IMR-90 (cell line): ENCODE measurements at regions not wholly inside any gene's neighbourhood (a gene's known extent, or its start where the extent isn't known, plus 50 kb on each side); places are given as distances from the start of the nearest gene placed in this dataset.

Source experiments
- ATAC-seq: fragments of 200-7000 bp; cut with Tn5 transposase; 2 replicates; pipeline ENCODE4 v1.9.1; 2020; ENCODE audit warnings: low read depth, mild to moderate bottlenecking, moderate library complexity
- BruUV-seq: library from RNA; stranded (reverse); fragments of 400-500 nt; replicated peaks from 2 replicates; lab custom pipeline; 2021; lab: Mats Ljungman, UMichigan
- CTCF ChIA-PET: fragments of 300-600 bp; formaldehyde crosslinking; extraction: SDS; loops from one replicate; lab custom pipeline; 2021; ENCODE audit warnings: antibody characterized with exemption; lab: Yijun Ruan, JAX
- POLR2A ChIA-PET: fragments of 300-600 bp; sonication (Branson Sonifier 250); formaldehyde crosslinking; loops from one replicate; lab custom pipeline; 2022; ENCODE audit warnings: antibody characterized with exemption; ENCODE audit not compliant: unreplicated experiment; lab: Charles Lee
- DNase-seq: peaks from one replicate; pipeline ENCODE4 v3.0.0; 2013
- H2AFZ ChIP-seq: replicated peaks from 2 replicates; pipeline ENCODE3; 2013; ENCODE audit warnings: low read length, mild to moderate bottlenecking; ENCODE audit not compliant: poor library complexity
- H2AK5ac ChIP-seq: 2 replicates; pipeline ENCODE4 v1.6.1; 2013; ENCODE audit warnings: low read depth, low read length, inconsistent platforms
- H2AK9ac ChIP-seq: replicated peaks from 2 replicates; pipeline ENCODE3; 2013; ENCODE audit warnings: mild to moderate bottlenecking, low read depth, low read length, moderate library complexity; ENCODE audit not compliant: poor library complexity
- H2BK120ac ChIP-seq: 2 replicates; pipeline ENCODE4 v1.6.1; 2013; ENCODE audit warnings: low read depth, low read length, inconsistent platforms
- H2BK15ac ChIP-seq: 3 replicates; pipeline ENCODE4 v1.6.1; 2013; ENCODE audit warnings: low read depth, low read length, inconsistent platforms
- H2BK20ac ChIP-seq: 2 replicates; pipeline ENCODE4 v1.6.1; 2013; ENCODE audit warnings: low read depth, mild to moderate bottlenecking, inconsistent platforms, low read length, moderate library complexity
- H2BK5ac ChIP-seq: 2 replicates; pipeline ENCODE4 v1.6.1; 2013; ENCODE audit warnings: mild to moderate bottlenecking, low read depth, low read length, inconsistent platforms; ENCODE audit not compliant: poor library complexity, severe bottlenecking
- H3K14ac ChIP-seq: replicated peaks from 2 replicates; pipeline ENCODE4 v1.6.1; 2013; ENCODE audit warnings: low read depth, low read length, inconsistent platforms
- H3K18ac ChIP-seq: 2 replicates; pipeline ENCODE4 v1.6.1; 2013; ENCODE audit warnings: low read depth, low read length, control low read depth
- H3K23ac ChIP-seq: 2 replicates; pipeline ENCODE4 v1.6.1; 2013; ENCODE audit warnings: low read depth, low read length, inconsistent platforms
- H3K27ac ChIP-seq: 2 replicates; pipeline ENCODE4 v1.5.1; 2013; ENCODE audit warnings: mild to moderate bottlenecking, control low read depth, low read length; ENCODE audit not compliant: insufficient read depth
- H3K27me3 ChIP-seq: 2 replicates; pipeline ENCODE4 v1.6.1; 2013; ENCODE audit warnings: low read length; ENCODE audit not compliant: control insufficient read depth, insufficient read depth
- H3K36me3 ChIP-seq: 2 replicates; pipeline ENCODE4 v1.6.1; 2013; ENCODE audit warnings: low read length, mixed read lengths; ENCODE audit not compliant: control insufficient read depth, insufficient read depth
- H3K4ac ChIP-seq: 2 replicates; pipeline ENCODE4 v1.6.1; 2013; ENCODE audit warnings: low read depth, low read length, inconsistent platforms
- H3K4me1 ChIP-seq: 2 replicates; pipeline ENCODE4 v1.6.1; 2013; ENCODE audit warnings: low read length, mixed read lengths; ENCODE audit not compliant: control insufficient read depth, insufficient read depth
- H3K4me2 ChIP-seq: 2 replicates; pipeline ENCODE4 v1.6.1; 2013; ENCODE audit warnings: low read depth, mild to moderate bottlenecking, control low read depth, low read length, moderate library complexity
- H3K4me3 ChIP-seq: 2 replicates; pipeline ENCODE4 v1.5.1; 2013; ENCODE audit warnings: low read depth, mild to moderate bottlenecking, control low read depth, low read length, moderate library complexity; ENCODE audit not compliant: insufficient read depth
- H3K56ac ChIP-seq: 2 replicates; pipeline ENCODE4 v1.6.1; 2013; ENCODE audit warnings: low read length, inconsistent platforms; ENCODE audit not compliant: insufficient read depth; ENCODE audit errors: extremely low read depth
- H3K79me1 ChIP-seq, 2 experiments: 2 replicates each; pipeline ENCODE4 v1.6.1; 2013; ENCODE audit warnings: low read length in 2 of 2, inconsistent platforms in 1 of 2, low read depth in 1 of 2
- H3K9ac ChIP-seq: 2 replicates; pipeline ENCODE4 v1.6.1; 2013; ENCODE audit warnings: low read depth, low read length, control low read depth
- H3K9me1 ChIP-seq: 2 replicates; pipeline ENCODE4 v1.6.1; 2013; ENCODE audit warnings: low read length, inconsistent platforms; ENCODE audit not compliant: insufficient read depth
- H3K9me3 ChIP-seq: 2 replicates; pipeline ENCODE4 v1.6.1; 2013; ENCODE audit warnings: low read length; ENCODE audit not compliant: control insufficient read depth, insufficient read depth
- H4K20me1 ChIP-seq: 2 replicates; pipeline ENCODE4 v1.6.1; 2013; ENCODE audit warnings: low read length, inconsistent platforms; ENCODE audit not compliant: insufficient read depth
- H4K5ac ChIP-seq: 2 replicates; pipeline ENCODE4 v1.6.1; 2013; ENCODE audit warnings: mild to moderate bottlenecking, low read depth, low read length, control low read depth
- H4K8ac ChIP-seq, 2 experiments: 2 replicates each; pipeline ENCODE4 v1.6.1; 2013; ENCODE audit warnings: low read depth in 2 of 2, low read length in 2 of 2, control low read depth in 1 of 2, inconsistent platforms in 1 of 2
- H4K91ac ChIP-seq: 2 replicates; pipeline ENCODE4 v1.6.1; 2013; ENCODE audit warnings: low read depth, low read length, inconsistent platforms; ENCODE audit not compliant: insufficient read depth
- BHLHE40 ChIP-seq: fragments of 150-350 bp; IDR thresholded peaks from 2 replicates; pipeline ENCODE4 v1.6.1; 2016; ENCODE audit warnings: mild to moderate bottlenecking, low read depth, low read length
- CEBPB ChIP-seq: IDR thresholded peaks from 2 replicates; pipeline ENCODE4 v1.6.1; 2012; ENCODE audit warnings: low read depth, low read length, improper control_type of control experiment
- MAFK ChIP-seq: IDR thresholded peaks from 2 replicates; pipeline ENCODE4 v1.6.1; 2012; ENCODE audit warnings: low read depth, low read length, improper control_type of control experiment
- POLR2A ChIP-seq: IDR thresholded peaks from 2 replicates; pipeline ENCODE4 v1.6.1; 2012; ENCODE audit warnings: mild to moderate bottlenecking, low read depth, low read length
- SMC3 ChIP-seq: fragments of 150-350 bp; IDR thresholded peaks from 2 replicates; pipeline ENCODE4 v1.6.1; 2016; ENCODE audit warnings: low read depth, mild to moderate bottlenecking, antibody characterized with exemption, low read length, moderate library complexity
- WGBS, 2 experiments: methylation state at CpG; one replicate each; pipeline versions ENCODE4 v1.1.5 to v1.1.7; 2013; ENCODE audit warnings: missing lambda C conversion rate in 2 of 2; ENCODE audit not compliant: insufficient read length in 1 of 2; ENCODE audit errors: extremely low coverage in 2 of 2; 5-methylcytosine and 5-hydroxymethylcytosine counted together
- dilution Hi-C: fragments of 300-500 bp; cut with HindIII; formaldehyde crosslinking; loops from one replicate; pipeline ENCODE4 v1.14.3; 2018; ENCODE audit warnings: low sequenced_read_pairs; ENCODE audit not compliant: unreplicated experiment
- in situ Hi-C: fragments of 300-500 bp; cut with MboI; formaldehyde crosslinking; loops from 3 replicates; pipeline ENCODE4 v1.14.3; 2019; ENCODE audit warnings: low sequenced_read_pairs, inconsistent platforms, mixed read lengths
- intact Hi-C: fragments of 100-400 bp; cut with micrococcal nuclease; formaldehyde crosslinking; loops from 2 replicates; pipeline ENCODE4 v1.10.0; 2022

GRCh38 chr10:94205396-94205831, 157.3 kb downstream of the NOC3L start:
- H3K79me1 ChIP-seq: no peaks in the 10 kb centered on the region
- H3K23ac ChIP-seq: no peak overlapping the region
- no peak overlapping the region for H3K9ac ChIP-seq
- no peak overlapping the region for H3K56ac ChIP-seq
- no peak overlapping the region for H3K18ac ChIP-seq
- no peak overlapping the region for H2BK15ac ChIP-seq
- ATAC-seq: peak; percentile 33; the same call in 1 of the 2 replicates
- H4K5ac ChIP-seq: no peak overlapping the region
- ChIA-PET CTCF (interaction anchor here (1.9 kb wide), 1 partner anchor 12 kb away, joined by 4 read pairs; no protein-coding TSS in a partner anchor), POLR2A (no interaction called here)
- no peak overlapping the region for H2AFZ ChIP-seq
- no peaks in the 10 kb centered on the region for H4K20me1 ChIP-seq
- no peaks in the 10 kb centered on the region for H3K9me3 ChIP-seq
- no peak overlapping the region for H2BK20ac ChIP-seq
- H4K8ac ChIP-seq: no peak overlapping the region
- no peak overlapping the region for H3K14ac ChIP-seq
- dilution Hi-C loops (no loop called here), intact Hi-C loops (loop anchor here (10.0 kb wide), 2 partner anchors 121 to 211 kb away; partner anchors contain the start of gene PLCE1), in situ Hi-C loops (no loop called here)
- no peak overlapping the region for H3K27ac ChIP-seq
- peaks cover 4% of the 10 kb centered on the region; the same call in 1 of the 2 replicates for H3K4me1 ChIP-seq
- 30% methylated on average over 2 of the region's 3 CpGs; no CpG with 5 or more reads in 1 of the 2 experiments for WGBS, 2 experiments
- no peak overlapping the region for H2AK9ac ChIP-seq
- H2AK5ac ChIP-seq: no peak overlapping the region
- no peak overlapping the region for H4K91ac ChIP-seq
- peak; percentile 42 for DNase-seq
- no peak overlapping the region for H3K4ac ChIP-seq
- no peak overlapping the region for H3K4me3 ChIP-seq
- H3K27me3 ChIP-seq: peaks cover 2% of the 10 kb centered on the region
- no peak overlapping the region; the same call in 1 of the 2 replicates for H3K4me2 ChIP-seq
- H2BK5ac ChIP-seq: no peak overlapping the region
- no peaks in the 10 kb centered on the region for H3K9me1 ChIP-seq
- no peak overlapping the region for H2BK120ac ChIP-seq
- TF ChIP-seq BHLHE40: no peak
- TF ChIP-seq POLR2A: no peak
- TF ChIP-seq MAFK: no peak
- no peak for TF ChIP-seq CEBPB
- no peak for TF ChIP-seq SMC3
- H3K36me3 ChIP-seq: no peaks in the 10 kb centered on the region
- BruUV-seq: no TSS peak
